ENCODE measurements at regions not wholly inside any gene's neighbourhood (a gene's known extent, or its start where the extent isn't known, plus 50 kb on each side); places are given as distances from the start of the nearest gene placed in this dataset.

DNA sequence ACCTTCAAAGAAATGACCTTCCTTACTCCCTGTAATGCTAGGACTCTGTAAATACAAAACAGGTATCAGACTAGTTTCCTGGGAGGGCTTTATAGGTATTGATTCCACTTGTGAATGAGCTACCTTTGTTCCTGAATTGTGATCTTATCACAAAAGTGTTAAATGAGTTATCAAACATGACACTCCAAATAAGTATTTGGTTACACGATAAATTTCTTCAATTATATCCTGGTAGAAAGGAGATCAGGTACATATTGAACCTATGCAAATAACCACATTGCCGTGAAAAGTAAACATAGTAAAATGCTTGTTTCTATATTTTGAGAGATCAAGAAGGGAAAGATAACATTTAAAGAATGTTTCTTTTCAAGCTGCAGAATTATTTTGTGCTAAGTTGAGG, 285.3 kb downstream of the HIVEP2 start:
- DNase-seq (ENCODE audit: low read depth): no peak
- TF ChIP-seq, protein P1, sequence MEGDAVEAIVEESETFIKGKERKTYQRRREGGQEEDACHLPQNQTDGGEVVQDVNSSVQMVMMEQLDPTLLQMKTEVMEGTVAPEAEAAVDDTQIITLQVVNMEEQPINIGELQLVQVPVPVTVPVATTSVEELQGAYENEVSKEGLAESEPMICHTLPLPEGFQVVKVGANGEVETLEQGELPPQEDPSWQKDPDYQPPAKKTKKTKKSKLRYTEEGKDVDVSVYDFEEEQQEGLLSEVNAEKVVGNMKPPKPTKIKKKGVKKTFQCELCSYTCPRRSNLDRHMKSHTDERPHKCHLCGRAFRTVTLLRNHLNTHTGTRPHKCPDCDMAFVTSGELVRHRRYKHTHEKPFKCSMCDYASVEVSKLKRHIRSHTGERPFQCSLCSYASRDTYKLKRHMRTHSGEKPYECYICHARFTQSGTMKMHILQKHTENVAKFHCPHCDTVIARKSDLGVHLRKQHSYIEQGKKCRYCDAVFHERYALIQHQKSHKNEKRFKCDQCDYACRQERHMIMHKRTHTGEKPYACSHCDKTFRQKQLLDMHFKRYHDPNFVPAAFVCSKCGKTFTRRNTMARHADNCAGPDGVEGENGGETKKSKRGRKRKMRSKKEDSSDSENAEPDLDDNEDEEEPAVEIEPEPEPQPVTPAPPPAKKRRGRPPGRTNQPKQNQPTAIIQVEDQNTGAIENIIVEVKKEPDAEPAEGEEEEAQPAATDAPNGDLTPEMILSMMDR (conservative IDR thresholded peaks at IDR 0.05; ENCODE audit: low read depth, low read length): no peak
- H3K4me3 ChIP-seq (ENCODE audit: low read depth, low read length): no peak overlapping the region

DNA sequence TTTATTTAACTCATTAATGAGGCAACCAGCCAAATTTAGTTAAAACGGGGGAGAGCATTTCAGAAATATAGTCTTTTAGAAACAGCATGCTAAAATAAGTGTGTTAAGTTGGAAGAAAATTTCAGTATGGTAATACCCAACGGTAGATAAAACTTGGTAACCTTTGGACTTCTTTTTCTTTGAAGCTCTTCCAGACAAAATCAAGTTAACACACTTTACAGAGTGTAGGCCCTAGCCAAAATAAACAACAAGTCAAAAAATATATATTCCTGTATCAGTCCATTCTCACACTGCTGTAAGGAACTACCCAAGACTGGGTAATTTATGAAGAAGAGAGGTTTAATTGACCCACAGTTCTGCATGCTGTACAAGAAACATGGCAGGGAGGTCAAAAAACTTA, 279.6 kb downstream of the HIVEP2 start:
- H3K4me3 ChIP-seq (ENCODE audit: low read depth, low read length): no peak overlapping the region
- TF ChIP-seq, protein P1 (conservative IDR thresholded peaks at IDR 0.05; ENCODE audit: low read depth, low read length): no peak
- no peak for DNase-seq (ENCODE audit: low read depth)

DNA sequence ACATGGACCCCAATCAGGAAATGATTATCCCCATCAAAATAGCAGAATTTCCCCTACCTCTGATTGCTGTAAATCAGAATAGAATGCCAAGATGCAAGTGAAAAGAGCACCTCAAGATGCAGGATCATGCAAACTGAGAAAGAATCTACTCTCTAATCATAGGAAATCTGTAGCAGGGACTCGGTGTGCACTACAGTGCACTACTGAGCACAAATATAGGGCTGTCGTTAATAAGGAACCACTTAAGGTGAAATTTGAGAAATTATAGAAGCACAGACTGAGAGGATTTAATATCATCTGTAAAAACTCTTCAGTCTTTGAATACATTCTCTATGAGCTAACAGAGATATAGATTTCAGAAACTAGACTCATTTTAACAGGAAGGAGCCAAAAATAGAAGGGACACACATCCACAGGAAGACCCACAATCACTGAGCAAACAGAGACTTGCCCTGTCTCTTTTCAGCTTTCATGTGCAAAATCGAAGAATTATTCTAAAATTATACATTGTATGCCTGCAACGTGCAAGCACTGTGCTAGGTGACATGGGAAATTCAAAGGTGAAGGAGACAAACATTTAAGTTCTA, 278.3 kb downstream of the HIVEP2 start:
- no peak overlapping the region for H3K4me3 ChIP-seq (ENCODE audit: low read depth, low read length)
- TF ChIP-seq, protein P1 (conservative IDR thresholded peaks at IDR 0.05; ENCODE audit: low read depth, low read length): no peak
- no peak for DNase-seq (ENCODE audit: low read depth)

DNA sequence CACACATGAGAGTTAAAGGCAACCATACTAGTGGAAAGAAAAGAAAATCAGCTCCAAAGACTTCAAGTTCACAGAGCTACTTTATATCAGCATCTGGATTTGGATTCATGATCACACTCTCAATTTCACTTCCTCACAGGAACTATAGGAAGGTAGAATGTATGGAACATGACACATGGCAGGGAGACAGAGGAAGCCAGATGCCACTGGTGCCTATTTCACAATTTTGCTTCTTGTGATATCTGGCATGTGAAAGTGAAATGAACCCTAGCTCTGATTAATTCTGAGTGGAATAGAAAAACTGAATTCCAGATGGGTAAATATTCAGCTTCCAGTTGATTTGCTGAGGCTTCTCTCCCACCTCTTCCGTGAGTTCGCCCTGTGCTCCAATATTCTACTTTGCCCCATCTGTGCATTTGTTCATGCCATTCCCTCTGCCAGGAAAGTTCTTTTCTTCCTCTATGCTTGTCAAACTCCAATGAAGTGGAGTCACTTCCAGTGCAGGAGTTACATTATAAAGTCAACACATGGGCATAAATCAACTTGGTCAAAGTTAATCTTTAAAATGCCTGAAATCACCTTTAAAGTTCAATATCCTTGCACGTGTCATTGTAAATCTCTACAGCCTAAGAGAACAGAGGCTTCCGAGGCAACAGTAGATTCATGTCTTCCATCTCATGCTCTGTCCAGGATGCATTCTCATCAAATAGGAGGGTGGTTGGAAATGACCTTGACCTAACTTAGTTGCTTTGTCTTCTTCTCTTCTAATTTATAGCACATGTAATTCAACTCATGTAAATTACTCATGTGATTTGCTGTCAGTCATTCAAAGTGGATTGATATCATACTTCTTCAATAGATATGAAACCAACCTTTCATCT, 275.3 kb downstream of the HIVEP2 start:
- no peak overlapping the region for H3K4me3 ChIP-seq (ENCODE audit: low read depth, low read length)
- TF ChIP-seq, protein P1 (conservative IDR thresholded peaks at IDR 0.05; ENCODE audit: low read depth, low read length): no peak
- DNase-seq (ENCODE audit: low read depth): no peak

DNA sequence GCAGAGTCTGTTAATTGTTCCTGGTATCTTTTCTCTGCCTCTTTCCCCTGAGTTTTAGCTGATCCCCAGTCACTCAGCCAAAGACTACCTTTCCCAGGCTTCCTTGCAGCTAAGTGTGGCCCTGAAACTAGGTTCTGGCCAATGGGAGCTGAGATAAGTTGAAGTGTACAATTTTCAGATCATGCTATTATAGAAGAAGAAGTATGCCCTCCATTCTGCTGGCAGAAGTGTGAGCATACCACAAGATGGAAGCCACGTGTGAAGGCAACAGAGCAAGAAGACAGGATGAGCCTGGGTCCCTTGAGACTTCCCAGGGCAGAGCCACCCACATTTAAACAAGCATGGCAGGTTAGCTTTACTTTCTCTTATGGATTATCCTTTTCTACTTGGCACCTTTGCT, 273.2 kb downstream of the HIVEP2 start:
- H3K4me3 ChIP-seq (ENCODE audit: low read depth, low read length): no peak overlapping the region
- no peak for DNase-seq (ENCODE audit: low read depth)
- TF ChIP-seq, protein P1 (conservative IDR thresholded peaks at IDR 0.05; ENCODE audit: low read depth, low read length): no peak

DNA sequence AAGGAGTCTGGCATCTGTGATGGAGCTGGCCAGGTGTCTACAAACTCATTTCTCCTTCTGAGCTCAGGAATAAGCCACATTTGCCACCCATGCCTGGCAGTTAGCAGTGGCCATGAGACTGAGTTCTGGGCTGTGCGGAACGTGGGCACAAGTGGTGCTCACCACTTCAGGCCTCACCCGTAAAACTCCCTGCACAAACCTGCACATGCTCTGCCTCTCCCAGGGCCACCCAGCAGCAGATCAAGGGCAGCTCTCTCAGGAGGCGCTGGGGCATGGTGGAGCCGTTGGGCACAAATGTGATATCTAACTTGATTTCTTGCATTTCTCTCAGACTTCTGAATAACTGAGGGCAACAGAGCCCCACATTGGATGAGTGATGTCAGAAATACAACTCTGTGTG, 269.5 kb downstream of the HIVEP2 start:
- H3K4me3 ChIP-seq (ENCODE audit: low read depth, low read length): no peak overlapping the region
- no peak for DNase-seq (ENCODE audit: low read depth)
- TF ChIP-seq, protein P1 (conservative IDR thresholded peaks at IDR 0.05; ENCODE audit: low read depth, low read length): no peak

All from choroid plexus epithelial cell (primary cell).